HL-60 (cell line): ENCODE measurements at regions not wholly inside any gene's neighbourhood (a gene's known extent, or its start where the extent isn't known, plus 50 kb on each side); places are given as distances from the start of the nearest gene placed in this dataset.

Experiments used
- GABPA ChIP-seq: IDR thresholded peaks from 2 replicates; pipeline ENCODE4 v1.6.1; 2012; ENCODE audit warnings: low read depth
- POLR2AphosphoS5 ChIP-seq: IDR thresholded peaks from 2 replicates; pipeline ENCODE4 v1.6.1; 2012; ENCODE audit warnings: low read depth
- SPI1 ChIP-seq: IDR thresholded peaks from 2 replicates; pipeline ENCODE4 v1.6.1; 2012; ENCODE audit warnings: low read depth, mild to moderate bottlenecking, borderline replicate concordance
- TF ChIP-seq, protein P1 (sequence below): IDR thresholded peaks from one replicate; pipeline ENCODE4 v1.5.1; 2011; ENCODE audit warnings: low read length, control low read depth, inconsistent platforms; ENCODE audit not compliant: insufficient read depth
- TF ChIP-seq, protein P2 (sequence below): IDR thresholded peaks from 2 replicates; pipeline ENCODE4 v1.6.1; 2012; ENCODE audit warnings: low read depth; ENCODE audit not compliant: insufficient replicate concordance

GRCh38 chr10:43872644-43873043 lies 224.0 kb upstream of the ZNF32 start:
- TF ChIP-seq, protein P1, sequence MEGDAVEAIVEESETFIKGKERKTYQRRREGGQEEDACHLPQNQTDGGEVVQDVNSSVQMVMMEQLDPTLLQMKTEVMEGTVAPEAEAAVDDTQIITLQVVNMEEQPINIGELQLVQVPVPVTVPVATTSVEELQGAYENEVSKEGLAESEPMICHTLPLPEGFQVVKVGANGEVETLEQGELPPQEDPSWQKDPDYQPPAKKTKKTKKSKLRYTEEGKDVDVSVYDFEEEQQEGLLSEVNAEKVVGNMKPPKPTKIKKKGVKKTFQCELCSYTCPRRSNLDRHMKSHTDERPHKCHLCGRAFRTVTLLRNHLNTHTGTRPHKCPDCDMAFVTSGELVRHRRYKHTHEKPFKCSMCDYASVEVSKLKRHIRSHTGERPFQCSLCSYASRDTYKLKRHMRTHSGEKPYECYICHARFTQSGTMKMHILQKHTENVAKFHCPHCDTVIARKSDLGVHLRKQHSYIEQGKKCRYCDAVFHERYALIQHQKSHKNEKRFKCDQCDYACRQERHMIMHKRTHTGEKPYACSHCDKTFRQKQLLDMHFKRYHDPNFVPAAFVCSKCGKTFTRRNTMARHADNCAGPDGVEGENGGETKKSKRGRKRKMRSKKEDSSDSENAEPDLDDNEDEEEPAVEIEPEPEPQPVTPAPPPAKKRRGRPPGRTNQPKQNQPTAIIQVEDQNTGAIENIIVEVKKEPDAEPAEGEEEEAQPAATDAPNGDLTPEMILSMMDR: no peak
- TF ChIP-seq POLR2AphosphoS5 (no peak), GABPA (no peak), SPI1 (no peak)
- TF ChIP-seq, protein P2, sequence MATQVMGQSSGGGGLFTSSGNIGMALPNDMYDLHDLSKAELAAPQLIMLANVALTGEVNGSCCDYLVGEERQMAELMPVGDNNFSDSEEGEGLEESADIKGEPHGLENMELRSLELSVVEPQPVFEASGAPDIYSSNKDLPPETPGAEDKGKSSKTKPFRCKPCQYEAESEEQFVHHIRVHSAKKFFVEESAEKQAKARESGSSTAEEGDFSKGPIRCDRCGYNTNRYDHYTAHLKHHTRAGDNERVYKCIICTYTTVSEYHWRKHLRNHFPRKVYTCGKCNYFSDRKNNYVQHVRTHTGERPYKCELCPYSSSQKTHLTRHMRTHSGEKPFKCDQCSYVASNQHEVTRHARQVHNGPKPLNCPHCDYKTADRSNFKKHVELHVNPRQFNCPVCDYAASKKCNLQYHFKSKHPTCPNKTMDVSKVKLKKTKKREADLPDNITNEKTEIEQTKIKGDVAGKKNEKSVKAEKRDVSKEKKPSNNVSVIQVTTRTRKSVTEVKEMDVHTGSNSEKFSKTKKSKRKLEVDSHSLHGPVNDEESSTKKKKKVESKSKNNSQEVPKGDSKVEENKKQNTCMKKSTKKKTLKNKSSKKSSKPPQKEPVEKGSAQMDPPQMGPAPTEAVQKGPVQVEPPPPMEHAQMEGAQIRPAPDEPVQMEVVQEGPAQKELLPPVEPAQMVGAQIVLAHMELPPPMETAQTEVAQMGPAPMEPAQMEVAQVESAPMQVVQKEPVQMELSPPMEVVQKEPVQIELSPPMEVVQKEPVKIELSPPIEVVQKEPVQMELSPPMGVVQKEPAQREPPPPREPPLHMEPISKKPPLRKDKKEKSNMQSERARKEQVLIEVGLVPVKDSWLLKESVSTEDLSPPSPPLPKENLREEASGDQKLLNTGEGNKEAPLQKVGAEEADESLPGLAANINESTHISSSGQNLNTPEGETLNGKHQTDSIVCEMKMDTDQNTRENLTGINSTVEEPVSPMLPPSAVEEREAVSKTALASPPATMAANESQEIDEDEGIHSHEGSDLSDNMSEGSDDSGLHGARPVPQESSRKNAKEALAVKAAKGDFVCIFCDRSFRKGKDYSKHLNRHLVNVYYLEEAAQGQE: no peak
